Duodenal mucosa (tissue), 2 donors: ENCODE measurements at regions not wholly inside any gene's neighbourhood (a gene's known extent, or its start where the extent isn't known, plus 50 kb on each side); places are given as distances from the start of the nearest gene placed in this dataset.
"Not testable (repeated sequence)": the region's sequence is repeated elsewhere in the genome, so short reads cannot be mapped to it uniquely, and the experiment has no call there.

Source experiments
- H3K27ac ChIP-seq: one replicate; pipeline ENCODE4 v1.7.0; 2013; ENCODE audit warnings: low read depth, low read length
- H3K27me3 ChIP-seq, 2 donors: one replicate each; pipeline ENCODE4 v1.7.0; 2013; ENCODE audit warnings: low read length in 2 of 2, control low read depth in 1 of 2; ENCODE audit not compliant: insufficient read depth in 2 of 2, control insufficient read depth in 1 of 2
- H3K36me3 ChIP-seq, 2 donors: one replicate each; pipeline ENCODE4 v1.7.0; 2013; ENCODE audit warnings: low read length in 2 of 2, control low read depth in 1 of 2; ENCODE audit not compliant: insufficient read depth in 2 of 2, control insufficient read depth in 1 of 2
- H3K4me1 ChIP-seq, 2 donors: one replicate each; pipeline ENCODE4 v1.7.0; 2013; ENCODE audit warnings: low read length in 2 of 2, control low read depth in 1 of 2; ENCODE audit not compliant: insufficient read depth in 2 of 2, control insufficient read depth in 1 of 2
- H3K4me3 ChIP-seq, 2 donors: one replicate each; pipeline ENCODE4 v1.7.0; 2013; ENCODE audit warnings: low read length in 2 of 2, low read depth in 1 of 2
- H3K9ac ChIP-seq, 2 donors: one replicate each; pipeline ENCODE4 v1.7.0; 2013; ENCODE audit warnings: low read length in 2 of 2, low read depth in 1 of 2
- H3K9me3 ChIP-seq, 2 donors: one replicate each; pipeline ENCODE4 v1.7.0; 2013; ENCODE audit warnings: low read length in 2 of 2, control low read depth in 1 of 2; ENCODE audit not compliant: control insufficient read depth in 1 of 2

- peaks cover 0 to 5% of the 10 kb centered on the region in 2 donors for H3K4me1 ChIP-seq
- H3K27me3 ChIP-seq: no peaks in the 10 kb centered on the region
- H3K4me3 ChIP-seq: no peak overlapping the region
- no peak overlapping the region for H3K9ac ChIP-seq
- no peak overlapping the region for H3K27ac ChIP-seq
- no peaks in the 10 kb centered on the region for H3K9me3 ChIP-seq
- no peaks in the 10 kb centered on the region for H3K36me3 ChIP-seq
Observed at GRCh38 chr10:60605476-60605875, 172.8 kb upstream of the CDK1 start.

GRCh38 chr10:60604342-60604741, 173.9 kb upstream of the CDK1 start:
- peaks cover 0 to 5% of the 10 kb centered on the region in 2 donors for H3K4me1 ChIP-seq

GRCh38 chr10:60597513-60597912, 180.8 kb upstream of the CDK1 start:
- Histone ChIP-seq H3K9ac (no peak overlapping the region), H3K36me3 (no peaks in the 10 kb centered on the region), H3K27ac (no peak overlapping the region), H3K4me3 (no peak overlapping the region), H3K4me1 (peaks cover 0 to 4% of the 10 kb centered on the region in 2 donors), H3K9me3 (no peaks in the 10 kb centered on the region), H3K27me3 (no peaks in the 10 kb centered on the region)

More at GRCh38 chr10:60604342-60604741, 173.9 kb upstream of the CDK1 start:
- no peaks in the 10 kb centered on the region for H3K36me3 ChIP-seq
- no peaks in the 10 kb centered on the region for H3K27me3 ChIP-seq
- H3K4me3 ChIP-seq: no peak overlapping the region
- H3K9ac ChIP-seq: no peak overlapping the region
- H3K9me3 ChIP-seq: no peaks in the 10 kb centered on the region
- no peak overlapping the region for H3K27ac ChIP-seq

- Histone ChIP-seq H3K27me3 (no peaks in the 10 kb centered on the region), H3K36me3 (no peaks in the 10 kb centered on the region), H3K4me3 (no peak overlapping the region), H3K9me3 (no peaks in the 10 kb centered on the region), H3K27ac (no peak overlapping the region), H3K4me1 (peaks cover 0 to 4% of the 10 kb centered on the region in 2 donors), H3K9ac (no peak overlapping the region)
Observed at GRCh38 chr10:60595852-60596251, 182.4 kb upstream of the CDK1 start.

GRCh38 chr10:60594476-60595051, 183.7 kb upstream of the CDK1 start:
- Histone ChIP-seq H3K27me3 (no peaks in the 10 kb centered on the region), H3K9ac (no peak overlapping the region), H3K27ac (no peak overlapping the region), H3K36me3 (no peaks in the 10 kb centered on the region), H3K4me3 (no peak overlapping the region), H3K9me3 (no peaks in the 10 kb centered on the region), H3K4me1 (peaks cover 0 to 4% of the 10 kb centered on the region in 2 donors)

GRCh38 chr10:60591119-60591518, 187.2 kb upstream of the CDK1 start:
- no peak overlapping the region for H3K4me3 ChIP-seq
- H3K27me3 ChIP-seq: no peaks in the 10 kb centered on the region
- H3K36me3 ChIP-seq: no peaks in the 10 kb centered on the region

GRCh38 chr10:60589376-60589775, 188.9 kb upstream of the CDK1 start:
- Histone ChIP-seq H3K36me3 (no peaks in the 10 kb centered on the region), H3K4me3 (no peak overlapping the region), H3K27ac (no peak overlapping the region), H3K9ac (no peak overlapping the region), H3K4me1 (no peaks in the 10 kb centered on the region), H3K27me3 (no peaks in the 10 kb centered on the region), H3K9me3 (no peaks in the 10 kb centered on the region)

More at GRCh38 chr10:60591119-60591518, 187.2 kb upstream of the CDK1 start:
- Histone ChIP-seq H3K9ac (no peak overlapping the region), H3K4me1 (no peaks in the 10 kb centered on the region), H3K9me3 (no peaks in the 10 kb centered on the region), H3K27ac (no peak overlapping the region)

GRCh38 chr10:60581782-60582181, 192.1 kb upstream of the ANK3 start:
- not testable (repeated sequence) for H3K4me3 ChIP-seq, H3K4me1 ChIP-seq, H3K27me3 ChIP-seq, H3K9ac ChIP-seq, H3K9me3 ChIP-seq, H3K36me3 ChIP-seq, H3K27ac ChIP-seq

GRCh38 chr10:60578217-60578616, 188.5 kb upstream of the ANK3 start:
- no peaks in the 10 kb centered on the region for H3K36me3 ChIP-seq
- H3K27me3 ChIP-seq: no peaks in the 10 kb centered on the region
- H3K9ac ChIP-seq: no peak overlapping the region
- peaks cover 0 to 1% of the 10 kb centered on the region in 2 donors for H3K4me1 ChIP-seq
- H3K27ac ChIP-seq: no peak overlapping the region
- no peak overlapping the region for H3K4me3 ChIP-seq
- H3K9me3 ChIP-seq: no peaks in the 10 kb centered on the region

- Histone ChIP-seq H3K27me3 (no peaks in the 10 kb centered on the region), H3K9ac (no peak overlapping the region), H3K9me3 (no peaks in the 10 kb centered on the region), H3K4me3 (no peak overlapping the region), H3K36me3 (no peaks in the 10 kb centered on the region), H3K27ac (no peak overlapping the region), H3K4me1 (peaks cover 6 to 10% of the 10 kb centered on the region in 2 donors)
Observed at GRCh38 chr10:60576130-60577069, 186.7 kb upstream of the ANK3 start.
